Nephron (organoid): ENCODE measurements at regions not wholly inside any gene's neighbourhood (a gene's known extent, or its start where the extent isn't known, plus 50 kb on each side); places are given as distances from the start of the nearest gene placed in this dataset.

Experiments used
- H3K27ac Mint-ChIP-seq, 3 experiments: 2 replicates each; pipeline ENCODE4 v1.8.0; 2020; ENCODE audit warnings: mixed read lengths in 3 of 3, mild to moderate bottlenecking in 2 of 3, moderate library complexity in 1 of 3
- H3K27me3 Mint-ChIP-seq: 2 replicates; pipeline ENCODE4 v1.8.0; 2021; ENCODE audit warnings: low read depth, mild to moderate bottlenecking, moderate library complexity, mixed read lengths
- H3K36me3 Mint-ChIP-seq: 2 replicates; pipeline ENCODE4 v1.8.0; 2020; ENCODE audit warnings: low read depth, mixed read lengths
- H3K4me1 Mint-ChIP-seq: 2 replicates; pipeline ENCODE4 v1.8.0; 2020; ENCODE audit warnings: mixed read lengths
- H3K4me3 Mint-ChIP-seq, 3 experiments: 2 replicates each; pipeline ENCODE4 v1.8.0; 2020; ENCODE audit warnings: mild to moderate bottlenecking in 3 of 3, mixed read lengths in 3 of 3, moderate library complexity in 2 of 3
- H3K9me3 Mint-ChIP-seq: 2 replicates; pipeline ENCODE4 v1.8.0; 2020; ENCODE audit warnings: mixed read lengths
- TF ChIP-seq, protein P1 (sequence below), 3 experiments: fragments of 200-600 bp; sonication (generic); IDR thresholded peaks; one replicate each; pipeline ENCODE4 v1.5.0; 2021; ENCODE audit warnings: antibody characterized with exemption in 3 of 3; ENCODE audit not compliant: unreplicated experiment in 3 of 3

DNA sequence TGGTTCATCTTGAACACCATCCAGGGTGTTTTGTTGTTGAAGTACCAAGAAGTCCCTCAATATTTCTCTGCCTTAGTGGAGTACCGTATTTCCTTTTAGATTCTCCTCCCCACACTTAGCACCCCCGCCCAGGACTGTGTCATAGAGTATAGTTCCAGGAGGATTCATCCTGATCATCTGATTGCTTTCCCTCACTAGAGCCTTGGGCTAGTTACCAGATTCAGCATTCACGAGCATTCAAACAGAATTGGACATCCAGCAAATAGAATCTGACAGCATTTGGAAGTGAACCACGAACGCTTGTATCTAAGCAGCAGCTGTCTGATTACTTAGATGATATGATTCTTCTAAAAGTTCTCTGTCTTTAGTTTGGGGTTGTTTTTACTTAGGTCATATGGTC lies 248.1 kb upstream of the TAS2R1 start:
- Mint-ChIP-seq H3K36me3 (no peaks in the 10 kb centered on the region), H3K27ac (peak overlapping the region in 1 of 3 experiments; percentile 9), H3K4me3 (no peak overlapping the region), H3K4me1 (peaks cover 5% of the 10 kb centered on the region), H3K27me3 (no peaks in the 10 kb centered on the region), H3K9me3 (peaks cover 12% of the 10 kb centered on the region)
- TF ChIP-seq, protein P1, sequence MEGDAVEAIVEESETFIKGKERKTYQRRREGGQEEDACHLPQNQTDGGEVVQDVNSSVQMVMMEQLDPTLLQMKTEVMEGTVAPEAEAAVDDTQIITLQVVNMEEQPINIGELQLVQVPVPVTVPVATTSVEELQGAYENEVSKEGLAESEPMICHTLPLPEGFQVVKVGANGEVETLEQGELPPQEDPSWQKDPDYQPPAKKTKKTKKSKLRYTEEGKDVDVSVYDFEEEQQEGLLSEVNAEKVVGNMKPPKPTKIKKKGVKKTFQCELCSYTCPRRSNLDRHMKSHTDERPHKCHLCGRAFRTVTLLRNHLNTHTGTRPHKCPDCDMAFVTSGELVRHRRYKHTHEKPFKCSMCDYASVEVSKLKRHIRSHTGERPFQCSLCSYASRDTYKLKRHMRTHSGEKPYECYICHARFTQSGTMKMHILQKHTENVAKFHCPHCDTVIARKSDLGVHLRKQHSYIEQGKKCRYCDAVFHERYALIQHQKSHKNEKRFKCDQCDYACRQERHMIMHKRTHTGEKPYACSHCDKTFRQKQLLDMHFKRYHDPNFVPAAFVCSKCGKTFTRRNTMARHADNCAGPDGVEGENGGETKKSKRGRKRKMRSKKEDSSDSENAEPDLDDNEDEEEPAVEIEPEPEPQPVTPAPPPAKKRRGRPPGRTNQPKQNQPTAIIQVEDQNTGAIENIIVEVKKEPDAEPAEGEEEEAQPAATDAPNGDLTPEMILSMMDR (IDR thresholded peaks at IDR 0.05; ENCODE audit: unreplicated experiment in 3 of 3): no peak

DNA sequence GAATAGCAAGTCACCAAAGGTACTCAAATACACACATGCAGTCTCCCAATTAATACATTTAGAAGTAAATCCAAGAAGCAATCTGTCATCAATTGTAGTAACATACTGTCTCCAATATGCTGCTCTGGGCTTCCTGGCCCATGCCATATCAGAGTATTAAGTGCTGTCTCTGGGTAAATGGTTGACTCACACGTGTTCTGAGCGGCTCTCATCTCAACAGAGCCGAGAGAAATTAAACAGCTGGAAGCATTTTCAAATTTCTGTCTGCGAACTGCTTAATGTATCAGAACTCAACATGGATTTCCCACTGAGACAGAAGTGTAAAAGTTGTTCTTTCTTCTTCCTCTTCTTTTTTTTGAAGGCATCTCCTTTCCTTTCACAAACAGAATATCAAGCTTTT lies 247.3 kb upstream of the TAS2R1 start:
- Mint-ChIP-seq H3K27me3 (peaks cover 4% of the 10 kb centered on the region), H3K36me3 (no peaks in the 10 kb centered on the region), H3K27ac (no peak overlapping the region), H3K4me1 (peaks cover 5% of the 10 kb centered on the region), H3K9me3 (peaks cover 12% of the 10 kb centered on the region), H3K4me3 (no peak overlapping the region)
- TF ChIP-seq, protein P1 (IDR thresholded peaks at IDR 0.05; ENCODE audit: unreplicated experiment in 3 of 3): no peak

DNA sequence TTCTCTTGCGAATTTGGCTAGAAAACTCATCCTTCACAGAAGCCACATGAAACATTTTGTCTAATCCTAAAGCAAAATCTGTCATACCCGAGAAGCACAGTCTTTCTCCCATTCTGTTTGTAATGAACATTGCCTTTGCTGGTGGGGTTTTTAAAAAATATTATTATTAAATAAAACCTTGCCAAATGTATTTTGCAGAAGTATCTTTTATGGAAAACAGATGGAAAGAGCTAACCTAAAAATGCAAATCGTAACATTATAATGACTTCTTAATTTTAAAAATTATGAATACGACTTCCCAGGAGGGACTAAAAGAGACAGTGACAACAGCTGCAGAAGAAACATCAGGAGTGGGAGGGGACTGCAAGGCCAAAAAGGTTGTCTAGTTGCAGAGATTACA lies 246.3 kb upstream of the TAS2R1 start:
- peaks cover 5% of the 10 kb centered on the region for H3K4me1 Mint-ChIP-seq
- no peaks in the 10 kb centered on the region for H3K36me3 Mint-ChIP-seq
- no peak overlapping the region for H3K27ac Mint-ChIP-seq
- no peak overlapping the region for H3K4me3 Mint-ChIP-seq
- TF ChIP-seq, protein P1 (IDR thresholded peaks at IDR 0.05; ENCODE audit: unreplicated experiment in 3 of 3): no peak
- H3K9me3 Mint-ChIP-seq: peaks cover 8% of the 10 kb centered on the region
- peaks cover 4% of the 10 kb centered on the region for H3K27me3 Mint-ChIP-seq

DNA sequence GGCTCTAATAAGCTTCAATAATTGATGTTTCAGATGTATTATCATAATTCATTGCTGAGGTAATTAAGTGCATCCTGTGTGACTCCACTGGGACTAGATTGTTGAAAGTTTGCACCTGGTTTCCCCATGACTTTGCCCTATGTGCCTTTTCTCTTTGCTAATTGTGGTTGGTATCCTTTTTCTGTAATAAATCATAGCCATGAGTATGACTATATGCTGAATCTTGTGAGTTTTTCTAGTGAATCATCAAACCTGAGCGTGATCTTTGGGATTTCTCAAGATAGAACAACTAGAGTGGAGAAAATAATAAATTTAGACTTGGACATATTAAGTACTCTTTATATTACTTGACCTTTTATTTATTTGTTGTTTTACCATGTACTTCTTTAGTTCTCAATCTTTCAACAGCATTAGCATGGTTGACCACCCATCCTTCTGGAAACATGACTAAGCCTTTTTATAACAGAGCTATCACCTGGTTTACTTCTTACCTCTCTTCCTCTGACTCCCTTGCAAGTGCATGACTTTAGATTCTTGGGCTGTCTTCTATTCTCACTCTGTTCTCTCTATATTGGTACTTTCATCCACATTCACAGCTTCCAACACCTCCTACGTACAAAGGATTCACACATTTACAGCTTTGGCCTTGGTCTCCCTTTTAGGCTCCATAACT lies 239.6 kb upstream of the TAS2R1 start:
- H3K27me3 Mint-ChIP-seq: peaks cover 11% of the 10 kb centered on the region
- no peak overlapping the region for H3K4me3 Mint-ChIP-seq
- peaks cover 49% of the 10 kb centered on the region for H3K9me3 Mint-ChIP-seq
- H3K4me1 Mint-ChIP-seq: no peaks in the 10 kb centered on the region
- peaks cover 15% of the 10 kb centered on the region for H3K36me3 Mint-ChIP-seq
- H3K27ac Mint-ChIP-seq: no peak overlapping the region
- TF ChIP-seq, protein P1 (IDR thresholded peaks at IDR 0.05; ENCODE audit: unreplicated experiment in 3 of 3): no peak

DNA sequence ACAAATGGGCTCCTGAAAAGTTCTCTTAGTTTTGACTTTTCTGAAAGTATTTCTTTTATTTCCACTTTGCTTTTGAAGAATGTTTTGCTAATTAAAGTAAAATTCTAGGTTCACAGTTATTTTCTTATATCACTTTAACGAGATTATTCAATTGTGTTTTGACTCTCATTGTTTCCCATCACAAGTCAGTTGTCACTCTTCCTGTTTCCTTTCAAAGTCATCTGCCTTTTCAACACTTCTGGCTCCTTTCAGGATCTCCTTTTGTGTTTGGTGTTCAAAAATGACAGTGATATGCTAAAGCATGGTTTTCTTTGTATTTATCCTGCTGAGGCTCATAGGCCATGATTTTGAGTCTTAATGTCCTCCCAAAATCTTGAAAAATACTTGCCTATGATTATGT lies 235.4 kb upstream of the TAS2R1 start:
- Mint-ChIP-seq H3K27ac (no peak overlapping the region), H3K36me3 (peaks cover 16% of the 10 kb centered on the region), H3K4me1 (peaks cover 5% of the 10 kb centered on the region), H3K4me3 (no peak overlapping the region), H3K9me3 (peaks cover 52% of the 10 kb centered on the region), H3K27me3 (peaks cover 7% of the 10 kb centered on the region)
- TF ChIP-seq, protein P1 (IDR thresholded peaks at IDR 0.05; ENCODE audit: unreplicated experiment in 3 of 3): no peak

DNA sequence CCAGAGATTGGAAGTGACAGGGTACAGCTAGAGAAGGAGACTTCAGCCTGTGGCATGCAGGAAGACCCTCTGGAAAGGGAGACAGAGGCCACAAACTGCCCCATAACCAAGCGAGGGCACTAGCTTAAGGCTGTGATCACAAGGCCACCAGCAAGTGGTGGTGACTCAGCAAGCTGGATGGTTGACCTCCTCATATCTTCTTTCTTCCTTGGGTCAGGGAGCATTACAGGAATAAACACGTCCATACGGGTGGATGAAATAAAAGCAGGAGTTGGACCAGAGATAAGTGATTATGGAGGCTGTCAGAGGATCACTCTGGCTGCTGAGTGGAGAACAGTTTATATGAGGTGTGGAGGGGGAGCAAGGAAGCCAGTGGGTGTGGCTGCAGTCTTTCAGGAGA lies 234.6 kb upstream of the TAS2R1 start:
- Mint-ChIP-seq H3K4me1 (peaks cover 5% of the 10 kb centered on the region), H3K36me3 (peaks cover 16% of the 10 kb centered on the region), H3K27ac (no peak overlapping the region), H3K27me3 (peaks cover 7% of the 10 kb centered on the region), H3K9me3 (peaks cover 47% of the 10 kb centered on the region), H3K4me3 (no peak overlapping the region)
- TF ChIP-seq, protein P1 (IDR thresholded peaks at IDR 0.05; ENCODE audit: unreplicated experiment in 3 of 3): no peak
